ENCODE measurements at regions not wholly inside any gene's neighbourhood (a gene's known extent, or its start where the extent isn't known, plus 50 kb on each side); places are given as distances from the start of the nearest gene placed in this dataset.
"Not testable (repeated sequence)": the region's sequence is repeated elsewhere in the genome, so short reads cannot be mapped to it uniquely, and the experiment has no call there.

DNA sequence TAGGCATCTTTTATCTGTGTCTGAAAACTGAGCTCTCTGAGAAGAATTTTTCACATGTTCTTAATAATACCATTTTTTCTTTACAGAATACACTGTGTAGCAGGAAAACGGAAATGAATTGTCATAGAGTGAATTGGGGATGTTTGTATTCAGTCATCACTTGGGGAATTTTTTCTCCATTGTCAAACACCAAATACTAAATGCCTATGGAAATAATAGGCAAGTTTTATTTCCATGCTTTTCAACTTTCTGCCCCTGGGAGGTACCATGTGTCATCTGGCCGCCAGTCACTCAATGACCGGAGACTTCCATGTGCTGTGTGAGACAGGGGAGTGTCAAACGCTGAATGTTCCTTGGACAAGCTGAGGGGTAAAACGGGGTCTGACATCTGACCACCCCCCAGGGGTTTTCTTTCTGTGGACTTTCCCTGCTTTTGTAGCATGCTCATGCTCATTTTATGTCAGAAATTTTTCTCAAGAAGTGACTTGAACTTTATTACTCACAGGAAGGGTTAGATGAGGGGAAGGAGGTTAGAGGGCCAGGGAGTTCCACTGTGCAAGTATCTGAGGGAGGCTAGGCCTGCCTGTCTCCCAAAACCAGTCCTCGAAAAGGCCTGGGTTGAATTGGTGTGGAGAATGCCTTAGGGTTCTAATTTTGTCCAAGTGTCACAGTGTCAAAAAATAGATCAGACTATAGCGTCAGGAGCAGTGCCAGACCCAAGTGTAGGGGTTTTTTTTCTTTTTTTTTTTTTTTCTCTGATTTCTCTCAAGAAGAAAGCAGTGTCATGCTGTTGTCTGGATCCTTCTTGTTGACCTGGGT is 438.6 kb downstream of the AGTPBP1 start:
- TF ChIP-seq, protein P1, sequence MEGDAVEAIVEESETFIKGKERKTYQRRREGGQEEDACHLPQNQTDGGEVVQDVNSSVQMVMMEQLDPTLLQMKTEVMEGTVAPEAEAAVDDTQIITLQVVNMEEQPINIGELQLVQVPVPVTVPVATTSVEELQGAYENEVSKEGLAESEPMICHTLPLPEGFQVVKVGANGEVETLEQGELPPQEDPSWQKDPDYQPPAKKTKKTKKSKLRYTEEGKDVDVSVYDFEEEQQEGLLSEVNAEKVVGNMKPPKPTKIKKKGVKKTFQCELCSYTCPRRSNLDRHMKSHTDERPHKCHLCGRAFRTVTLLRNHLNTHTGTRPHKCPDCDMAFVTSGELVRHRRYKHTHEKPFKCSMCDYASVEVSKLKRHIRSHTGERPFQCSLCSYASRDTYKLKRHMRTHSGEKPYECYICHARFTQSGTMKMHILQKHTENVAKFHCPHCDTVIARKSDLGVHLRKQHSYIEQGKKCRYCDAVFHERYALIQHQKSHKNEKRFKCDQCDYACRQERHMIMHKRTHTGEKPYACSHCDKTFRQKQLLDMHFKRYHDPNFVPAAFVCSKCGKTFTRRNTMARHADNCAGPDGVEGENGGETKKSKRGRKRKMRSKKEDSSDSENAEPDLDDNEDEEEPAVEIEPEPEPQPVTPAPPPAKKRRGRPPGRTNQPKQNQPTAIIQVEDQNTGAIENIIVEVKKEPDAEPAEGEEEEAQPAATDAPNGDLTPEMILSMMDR (IDR thresholded peaks at IDR 0.05): no peak
- intact Hi-C loops (cut with DNase I): no loop called here

GRCh38 chr9:85298499-85298898 is 443.3 kb downstream of the AGTPBP1 start:
- TF ChIP-seq, protein P1 (IDR thresholded peaks at IDR 0.05): no peak
- Histone ChIP-seq H3K27me3 (no peaks in the 10 kb centered on the region), H3K9me3 (peaks cover 0 to 10% of the 10 kb centered on the region in 2 donors), H3K36me3 (no peaks in the 10 kb centered on the region), H3K4me1 (no peaks in the 10 kb centered on the region), H3K4me3 (no peak overlapping the region), H3K27ac (no peak overlapping the region)
- ATAC-seq: no peak
- intact Hi-C loops (cut with DNase I): no loop called here
- DNase-seq: no peak

More for the DNA sequence above, 438.6 kb downstream of the AGTPBP1 start:
- Histone ChIP-seq H3K9me3 (peaks cover 0 to 3% of the 10 kb centered on the region in 2 donors), H3K4me3 (no peak overlapping the region), H3K4me1 (no peaks in the 10 kb centered on the region), H3K27me3 (no peaks in the 10 kb centered on the region), H3K27ac (no peak overlapping the region), H3K36me3 (no peaks in the 10 kb centered on the region)
- no peak for DNase-seq
- no peak for ATAC-seq

- H3K4me3 ChIP-seq; H3K36me3 ChIP-seq; H3K4me1 ChIP-seq; ATAC-seq; intact Hi-C loops (cut with DNase I); H3K27ac ChIP-seq; DNase-seq; H3K27me3 ChIP-seq: not testable (repeated sequence)
- H3K9me3 ChIP-seq: peaks cover 0 to 10% of the 10 kb centered on the region in 2 donors
Observed at GRCh38 chr9:85295244-85295643, 446.5 kb downstream of the AGTPBP1 start.

DNA sequence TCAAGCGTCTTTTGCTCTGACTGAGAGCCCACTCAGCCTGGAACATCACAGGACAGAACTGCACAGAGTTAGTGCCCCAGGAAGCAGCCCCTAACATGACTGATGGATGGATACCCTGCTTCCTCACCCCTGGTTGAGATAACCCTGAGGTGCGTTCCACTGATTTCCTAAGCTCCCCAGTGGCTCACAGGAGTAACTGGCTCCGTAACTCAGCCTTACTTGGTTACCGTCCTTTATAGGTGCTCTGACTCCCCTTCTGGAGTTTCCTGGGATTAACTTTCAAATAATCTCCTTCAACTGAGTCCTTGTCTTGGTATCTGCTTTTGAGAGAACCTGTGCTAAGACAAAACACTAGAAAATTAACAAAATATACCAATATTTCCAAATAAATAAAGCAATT is 449.5 kb downstream of the AGTPBP1 start:
- no peak overlapping the region for H3K27ac ChIP-seq
- H3K4me1 ChIP-seq: no peaks in the 10 kb centered on the region
- ATAC-seq (no peak), DNase-seq (no peak)
- TF ChIP-seq, protein P1 (IDR thresholded peaks at IDR 0.05): no peak
- no peaks in the 10 kb centered on the region for H3K36me3 ChIP-seq
- peaks cover 0 to 12% of the 10 kb centered on the region in 2 donors for H3K27me3 ChIP-seq
- intact Hi-C loops (cut with DNase I): no loop called here
- no peaks in the 10 kb centered on the region for H3K9me3 ChIP-seq
- no peak overlapping the region for H3K4me3 ChIP-seq

GRCh38 chr9:85291266-85291665 is 450.5 kb downstream of the AGTPBP1 start:
- Histone ChIP-seq H3K36me3 (no peaks in the 10 kb centered on the region), H3K4me1 (no peaks in the 10 kb centered on the region), H3K9me3 (no peaks in the 10 kb centered on the region), H3K4me3 (no peak overlapping the region), H3K27me3 (peaks cover 0 to 12% of the 10 kb centered on the region in 2 donors), H3K27ac (no peak overlapping the region)
- DNase-seq: no peak
- TF ChIP-seq, protein P1 (IDR thresholded peaks at IDR 0.05): no peak
- no peak for ATAC-seq
- intact Hi-C loops (cut with DNase I): no loop called here

Data from left lung (tissue), 4 donors.